WTC11 (cell line): ENCODE measurements at regions not wholly inside any gene's neighbourhood (a gene's known extent, or its start where the extent isn't known, plus 50 kb on each side); places are given as distances from the start of the nearest gene placed in this dataset.

ENCODE experiments used
- FOXP1 ChIP-seq: sonication (generic); formaldehyde crosslinking; IDR thresholded peaks from 2 replicates; pipeline ENCODE4 v1.8.0; 2022; ENCODE audit warnings: missing genetic modification reagents, mild to moderate bottlenecking, moderate library complexity, borderline replicate concordance
- JUN ChIP-seq: sonication (generic); formaldehyde crosslinking; IDR thresholded peaks from 2 replicates; pipeline ENCODE4 v1.8.0; 2023; ENCODE audit warnings: mild to moderate bottlenecking, missing genetic modification reagents
- NR1H2 ChIP-seq: sonication (generic); formaldehyde crosslinking; IDR thresholded peaks from 2 replicates; pipeline ENCODE4 v1.9.0; 2021; ENCODE audit warnings: mild to moderate bottlenecking, moderate library complexity, missing genetic modification reagents
- NR3C1 ChIP-seq: sonication (generic); formaldehyde crosslinking; conservative IDR thresholded peaks from 2 replicates; pipeline ENCODE4 v1.8.1; 2023; ENCODE audit warnings: low read depth, mild to moderate bottlenecking, missing genetic modification reagents
- ZNF317 ChIP-seq: sonication (generic); formaldehyde crosslinking; IDR thresholded peaks from 2 replicates; pipeline ENCODE4 v1.8.1; 2023; ENCODE audit warnings: low read depth, mild to moderate bottlenecking, moderate library complexity, missing genetic modification reagents, borderline replicate concordance
- ZNF671 ChIP-seq: fragments of 250-450 bp; sonication (Bioruptor Pico); IDR thresholded peaks from 2 replicates; pipeline ENCODE4 v1.8.0; 2021; ENCODE audit warnings: mild to moderate bottlenecking
- TF ChIP-seq, protein P1 (sequence below): fragments of 200-600 bp; IDR thresholded peaks from 2 replicates; pipeline ENCODE4 v1.8.0; 2022; ENCODE audit warnings: antibody characterized with exemption
- TF ChIP-seq, protein P2 (sequence below): sonication (generic); formaldehyde crosslinking; IDR thresholded peaks from 2 replicates; pipeline ENCODE4 v1.8.0; 2022; ENCODE audit warnings: mild to moderate bottlenecking, missing genetic modification reagents
- TF ChIP-seq, protein P3 (sequence below): sonication (generic); formaldehyde crosslinking; IDR thresholded peaks from 2 replicates; pipeline ENCODE4 v1.8.1; 2022; ENCODE audit warnings: low read depth, missing genetic modification reagents, borderline replicate concordance
- TF ChIP-seq, protein P4 (sequence below): sonication (generic); formaldehyde crosslinking; IDR thresholded peaks from 2 replicates; pipeline ENCODE4 v1.8.1; 2023; ENCODE audit warnings: mild to moderate bottlenecking, missing genetic modification reagents
- TF ChIP-seq, protein P5 (sequence below): sonication (generic); formaldehyde crosslinking; conservative IDR thresholded peaks from 2 replicates; pipeline ENCODE4 v1.8.1; 2023; ENCODE audit warnings: mild to moderate bottlenecking, low read depth, missing genetic modification reagents, moderate library complexity
- TF ChIP-seq, protein P6 (sequence below): sonication (generic); formaldehyde crosslinking; IDR thresholded peaks from 2 replicates; pipeline ENCODE4 v1.8.1; 2023; ENCODE audit warnings: mild to moderate bottlenecking, missing genetic modification reagents, moderate library complexity

DNA sequence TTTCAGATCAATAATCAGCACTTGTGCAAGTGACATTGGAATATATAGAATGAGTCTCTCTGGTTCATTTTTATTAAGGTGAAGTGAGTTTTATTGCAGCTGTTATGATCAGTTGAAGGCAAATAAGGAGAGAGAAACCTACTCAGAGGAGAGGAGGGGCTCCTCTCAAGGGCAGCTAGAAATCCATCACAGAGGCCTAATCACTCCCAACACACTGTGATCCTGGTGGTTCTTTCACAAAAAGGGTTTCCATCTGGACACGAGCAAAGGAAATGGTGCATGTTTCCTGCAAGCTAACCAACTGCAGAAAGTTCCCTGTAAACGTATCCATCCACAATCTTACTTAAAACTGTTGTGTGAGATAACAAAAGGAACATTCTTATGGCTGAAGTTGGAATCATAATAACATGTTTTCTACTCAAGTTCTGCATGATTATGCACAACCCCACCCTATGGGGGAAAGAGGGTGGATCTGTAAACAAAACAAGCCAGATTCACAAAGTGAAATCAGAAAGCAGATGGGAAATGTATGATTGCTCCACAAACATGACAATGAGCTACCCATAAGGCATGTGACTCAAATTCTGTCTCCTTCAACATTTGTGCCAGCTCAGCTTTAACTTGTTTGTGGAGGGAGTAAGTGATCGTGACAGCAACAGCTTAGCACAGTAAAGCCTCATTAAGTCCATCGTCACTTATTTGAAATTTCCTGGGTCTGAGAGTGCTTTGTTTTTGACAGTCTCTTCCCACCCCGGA is 141.2 kb upstream of the ST6GALNAC5 start:
- TF ChIP-seq, protein P1, sequence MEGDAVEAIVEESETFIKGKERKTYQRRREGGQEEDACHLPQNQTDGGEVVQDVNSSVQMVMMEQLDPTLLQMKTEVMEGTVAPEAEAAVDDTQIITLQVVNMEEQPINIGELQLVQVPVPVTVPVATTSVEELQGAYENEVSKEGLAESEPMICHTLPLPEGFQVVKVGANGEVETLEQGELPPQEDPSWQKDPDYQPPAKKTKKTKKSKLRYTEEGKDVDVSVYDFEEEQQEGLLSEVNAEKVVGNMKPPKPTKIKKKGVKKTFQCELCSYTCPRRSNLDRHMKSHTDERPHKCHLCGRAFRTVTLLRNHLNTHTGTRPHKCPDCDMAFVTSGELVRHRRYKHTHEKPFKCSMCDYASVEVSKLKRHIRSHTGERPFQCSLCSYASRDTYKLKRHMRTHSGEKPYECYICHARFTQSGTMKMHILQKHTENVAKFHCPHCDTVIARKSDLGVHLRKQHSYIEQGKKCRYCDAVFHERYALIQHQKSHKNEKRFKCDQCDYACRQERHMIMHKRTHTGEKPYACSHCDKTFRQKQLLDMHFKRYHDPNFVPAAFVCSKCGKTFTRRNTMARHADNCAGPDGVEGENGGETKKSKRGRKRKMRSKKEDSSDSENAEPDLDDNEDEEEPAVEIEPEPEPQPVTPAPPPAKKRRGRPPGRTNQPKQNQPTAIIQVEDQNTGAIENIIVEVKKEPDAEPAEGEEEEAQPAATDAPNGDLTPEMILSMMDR = no peak
- TF ChIP-seq ZNF317 (CRISPR knock-in tag) = no peak
- no peak for TF ChIP-seq JUN (CRISPR knock-in tag)
- no peak for TF ChIP-seq NR1H2 (CRISPR knock-in tag)
- TF ChIP-seq, protein P2, sequence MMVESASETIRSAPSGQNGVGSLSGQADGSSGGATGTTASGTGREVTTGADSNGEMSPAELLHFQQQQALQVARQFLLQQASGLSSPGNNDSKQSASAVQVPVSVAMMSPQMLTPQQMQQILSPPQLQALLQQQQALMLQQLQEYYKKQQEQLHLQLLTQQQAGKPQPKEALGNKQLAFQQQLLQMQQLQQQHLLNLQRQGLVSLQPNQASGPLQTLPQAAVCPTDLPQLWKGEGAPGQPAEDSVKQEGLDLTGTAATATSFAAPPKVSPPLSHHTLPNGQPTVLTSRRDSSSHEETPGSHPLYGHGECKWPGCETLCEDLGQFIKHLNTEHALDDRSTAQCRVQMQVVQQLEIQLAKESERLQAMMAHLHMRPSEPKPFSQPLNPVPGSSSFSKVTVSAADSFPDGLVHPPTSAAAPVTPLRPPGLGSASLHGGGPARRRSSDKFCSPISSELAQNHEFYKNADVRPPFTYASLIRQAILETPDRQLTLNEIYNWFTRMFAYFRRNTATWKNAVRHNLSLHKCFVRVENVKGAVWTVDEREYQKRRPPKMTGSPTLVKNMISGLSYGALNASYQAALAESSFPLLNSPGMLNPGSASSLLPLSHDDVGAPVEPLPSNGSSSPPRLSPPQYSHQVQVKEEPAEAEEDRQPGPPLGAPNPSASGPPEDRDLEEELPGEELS (CRISPR knock-in tag) = no peak
- TF ChIP-seq ZNF671 (CRISPR knock-in tag) = no peak
- TF ChIP-seq NR3C1 (CRISPR knock-in tag) = no peak
- TF ChIP-seq FOXP1 (CRISPR knock-in tag) = no peak
- TF ChIP-seq, protein P3, sequence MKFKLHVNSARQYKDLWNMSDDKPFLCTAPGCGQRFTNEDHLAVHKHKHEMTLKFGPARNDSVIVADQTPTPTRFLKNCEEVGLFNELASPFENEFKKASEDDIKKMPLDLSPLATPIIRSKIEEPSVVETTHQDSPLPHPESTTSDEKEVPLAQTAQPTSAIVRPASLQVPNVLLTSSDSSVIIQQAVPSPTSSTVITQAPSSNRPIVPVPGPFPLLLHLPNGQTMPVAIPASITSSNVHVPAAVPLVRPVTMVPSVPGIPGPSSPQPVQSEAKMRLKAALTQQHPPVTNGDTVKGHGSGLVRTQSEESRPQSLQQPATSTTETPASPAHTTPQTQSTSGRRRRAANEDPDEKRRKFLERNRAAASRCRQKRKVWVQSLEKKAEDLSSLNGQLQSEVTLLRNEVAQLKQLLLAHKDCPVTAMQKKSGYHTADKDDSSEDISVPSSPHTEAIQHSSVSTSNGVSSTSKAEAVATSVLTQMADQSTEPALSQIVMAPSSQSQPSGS (CRISPR knock-in tag) = no peak
- TF ChIP-seq, protein P4, sequence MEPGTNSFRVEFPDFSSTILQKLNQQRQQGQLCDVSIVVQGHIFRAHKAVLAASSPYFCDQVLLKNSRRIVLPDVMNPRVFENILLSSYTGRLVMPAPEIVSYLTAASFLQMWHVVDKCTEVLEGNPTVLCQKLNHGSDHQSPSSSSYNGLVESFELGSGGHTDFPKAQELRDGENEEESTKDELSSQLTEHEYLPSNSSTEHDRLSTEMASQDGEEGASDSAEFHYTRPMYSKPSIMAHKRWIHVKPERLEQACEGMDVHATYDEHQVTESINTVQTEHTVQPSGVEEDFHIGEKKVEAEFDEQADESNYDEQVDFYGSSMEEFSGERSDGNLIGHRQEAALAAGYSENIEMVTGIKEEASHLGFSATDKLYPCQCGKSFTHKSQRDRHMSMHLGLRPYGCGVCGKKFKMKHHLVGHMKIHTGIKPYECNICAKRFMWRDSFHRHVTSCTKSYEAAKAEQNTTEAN = no peak
- TF ChIP-seq, protein P5, sequence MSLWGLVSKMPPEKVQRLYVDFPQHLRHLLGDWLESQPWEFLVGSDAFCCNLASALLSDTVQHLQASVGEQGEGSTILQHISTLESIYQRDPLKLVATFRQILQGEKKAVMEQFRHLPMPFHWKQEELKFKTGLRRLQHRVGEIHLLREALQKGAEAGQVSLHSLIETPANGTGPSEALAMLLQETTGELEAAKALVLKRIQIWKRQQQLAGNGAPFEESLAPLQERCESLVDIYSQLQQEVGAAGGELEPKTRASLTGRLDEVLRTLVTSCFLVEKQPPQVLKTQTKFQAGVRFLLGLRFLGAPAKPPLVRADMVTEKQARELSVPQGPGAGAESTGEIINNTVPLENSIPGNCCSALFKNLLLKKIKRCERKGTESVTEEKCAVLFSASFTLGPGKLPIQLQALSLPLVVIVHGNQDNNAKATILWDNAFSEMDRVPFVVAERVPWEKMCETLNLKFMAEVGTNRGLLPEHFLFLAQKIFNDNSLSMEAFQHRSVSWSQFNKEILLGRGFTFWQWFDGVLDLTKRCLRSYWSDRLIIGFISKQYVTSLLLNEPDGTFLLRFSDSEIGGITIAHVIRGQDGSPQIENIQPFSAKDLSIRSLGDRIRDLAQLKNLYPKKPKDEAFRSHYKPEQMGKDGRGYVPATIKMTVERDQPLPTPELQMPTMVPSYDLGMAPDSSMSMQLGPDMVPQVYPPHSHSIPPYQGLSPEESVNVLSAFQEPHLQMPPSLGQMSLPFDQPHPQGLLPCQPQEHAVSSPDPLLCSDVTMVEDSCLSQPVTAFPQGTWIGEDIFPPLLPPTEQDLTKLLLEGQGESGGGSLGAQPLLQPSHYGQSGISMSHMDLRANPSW (CRISPR knock-in tag) = no peak
- TF ChIP-seq, protein P6, sequence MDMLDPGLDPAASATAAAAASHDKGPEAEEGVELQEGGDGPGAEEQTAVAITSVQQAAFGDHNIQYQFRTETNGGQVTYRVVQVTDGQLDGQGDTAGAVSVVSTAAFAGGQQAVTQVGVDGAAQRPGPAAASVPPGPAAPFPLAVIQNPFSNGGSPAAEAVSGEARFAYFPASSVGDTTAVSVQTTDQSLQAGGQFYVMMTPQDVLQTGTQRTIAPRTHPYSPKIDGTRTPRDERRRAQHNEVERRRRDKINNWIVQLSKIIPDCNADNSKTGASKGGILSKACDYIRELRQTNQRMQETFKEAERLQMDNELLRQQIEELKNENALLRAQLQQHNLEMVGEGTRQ (CRISPR knock-in tag) = no peak
